CD14-positive monocyte (primary cell): ENCODE measurements at regions not wholly inside any gene's neighbourhood (a gene's known extent, or its start where the extent isn't known, plus 50 kb on each side); places are given as distances from the start of the nearest gene placed in this dataset.
"Not testable (repeated sequence)": the region's sequence is repeated elsewhere in the genome, so short reads cannot be mapped to it uniquely, and the experiment has no call there.

Experiments
- DNase-seq, 3 donors: peaks; one replicate each; pipeline ENCODE4 v3.0.0-alpha.2; 2011 to 2022
- H2AFZ ChIP-seq: 2 replicates; pipeline ENCODE4 v1.6.0; 2012; ENCODE audit warnings: mild to moderate bottlenecking, low read depth, low read length, inconsistent platforms; ENCODE audit not compliant: insufficient read depth, poor library complexity, severe bottlenecking
- H3K27ac ChIP-seq, 2 donors: 1 replicate in 1 of 2; 2 replicates in 1 of 2; pipeline ENCODE4 v1.5.1; 2012 to 2013; ENCODE audit warnings: low read length in 2 of 2, control low read depth in 1 of 2, inconsistent platforms in 1 of 2, low read depth in 1 of 2, mild to moderate bottlenecking in 1 of 2
- H3K27me3 ChIP-seq, 2 donors: one replicate each; pipeline versions ENCODE4 v1.6.0 to v1.6.1; 2011 to 2013; ENCODE audit warnings: low read length in 2 of 2; ENCODE audit not compliant: control insufficient read depth in 2 of 2, insufficient read depth in 2 of 2
- H3K36me3 ChIP-seq, 2 donors: replicated peaks in 1 of 2; 1 replicate in 1 of 2; 2 replicates in 1 of 2; pipeline versions ENCODE4 v1.5.1 to v1.6.1; 2012 to 2013; ENCODE audit warnings: low read length in 2 of 2, control low read depth in 1 of 2, inconsistent platforms in 1 of 2, mild to moderate bottlenecking in 1 of 2; ENCODE audit not compliant: insufficient read depth in 2 of 2, control insufficient read depth in 1 of 2
- H3K4me1 ChIP-seq, 2 donors: 1 replicate in 1 of 2; 2 replicates in 1 of 2; pipeline versions ENCODE4 v1.5.1 to v1.6.1; 2012 to 2013; ENCODE audit warnings: low read length in 2 of 2, control low read depth in 1 of 2, inconsistent platforms in 1 of 2, mild to moderate bottlenecking in 1 of 2, moderate library complexity in 1 of 2; ENCODE audit not compliant: insufficient read depth in 2 of 2, control insufficient read depth in 1 of 2
- H3K4me2 ChIP-seq: replicated peaks from 2 replicates; pipeline ENCODE3; 2012; ENCODE audit warnings: low read length, moderate library complexity, mild to moderate bottlenecking; ENCODE audit not compliant: poor library complexity, severe bottlenecking; ENCODE audit errors: extremely low read depth
- H3K4me3 ChIP-seq, 3 experiments: fragments of 200-600 bp in 1 of 3; sonication (generic) in 1 of 3; replicated peaks in 1 of 3; 1 replicate in 2 of 3; 2 replicates in 1 of 3; pipeline ENCODE4 v1.5.1; 2011 to 2013; ENCODE audit warnings: low read length in 3 of 3, mild to moderate bottlenecking in 3 of 3, control low read depth in 2 of 3, low read depth in 2 of 3, inconsistent platforms in 1 of 3, moderate library complexity in 1 of 3
- H3K79me2 ChIP-seq: 2 replicates; pipeline ENCODE4 v1.6.0; 2012; ENCODE audit warnings: mild to moderate bottlenecking, control low read depth, inconsistent platforms, low read length, moderate library complexity; ENCODE audit not compliant: insufficient read depth
- H3K9ac ChIP-seq: 2 replicates; pipeline ENCODE4 v1.6.0; 2017; ENCODE audit warnings: low read length, mild to moderate bottlenecking; ENCODE audit not compliant: insufficient read depth, poor library complexity, severe bottlenecking
- H3K9me3 ChIP-seq, 2 donors: replicated peaks in 1 of 2; 1 replicate in 1 of 2; 2 replicates in 1 of 2; pipeline versions ENCODE4 v1.5.1 to v1.6.1; 2012 to 2013; ENCODE audit warnings: low read length in 2 of 2, control low read depth in 1 of 2; ENCODE audit not compliant: control insufficient read depth in 1 of 2, insufficient read depth in 1 of 2
- H4K20me1 ChIP-seq: 2 replicates; pipeline ENCODE4 v1.6.0; 2012; ENCODE audit warnings: mild to moderate bottlenecking, low read length, control low read depth, moderate library complexity; ENCODE audit not compliant: insufficient read depth
- H3K27ac Mint-ChIP-seq, 7 donors: one replicate each; pipeline ENCODE4 v1.8.0; 2020; ENCODE audit warnings: mild to moderate bottlenecking in 7 of 7, mixed read lengths in 7 of 7, moderate library complexity in 6 of 7, inconsistent platforms in 2 of 7
- H3K27me3 Mint-ChIP-seq, 3 donors: one replicate each; pipeline ENCODE4 v1.8.0; 2021 to 2022; ENCODE audit warnings: low read depth in 3 of 3, mild to moderate bottlenecking in 3 of 3, mixed read lengths in 3 of 3, moderate library complexity in 3 of 3, inconsistent platforms in 1 of 3
- H3K36me3 Mint-ChIP-seq, 2 donors: one replicate each; pipeline ENCODE4 v1.8.0; 2020; ENCODE audit warnings: mixed read lengths in 2 of 2, inconsistent platforms in 1 of 2, mild to moderate bottlenecking in 1 of 2
- H3K4me1 Mint-ChIP-seq: one replicate; pipeline ENCODE4 v1.8.0; 2020; ENCODE audit warnings: mild to moderate bottlenecking, mixed read lengths
- H3K4me3 Mint-ChIP-seq, 2 donors: one replicate each; pipeline ENCODE4 v1.8.0; 2020; ENCODE audit warnings: mild to moderate bottlenecking in 2 of 2, mixed read lengths in 2 of 2, moderate library complexity in 1 of 2
- H3K9me3 Mint-ChIP-seq, 7 donors: one replicate each; pipeline ENCODE4 v1.8.0; 2020 to 2022; ENCODE audit warnings: mixed read lengths in 7 of 7, mild to moderate bottlenecking in 6 of 7, moderate library complexity in 6 of 7, inconsistent platforms in 2 of 7
- CTCF ChIP-seq: fragments of 200-600 bp; IDR thresholded peaks from one replicate; pipeline ENCODE4 v1.8.0; 2022; ENCODE audit warnings: antibody characterized with exemption, mild to moderate bottlenecking
- WGBS: methylation state at CpG from one replicate; pipeline ENCODE4 v1.1.5; 2013; ENCODE audit warnings: missing lambda C conversion rate; ENCODE audit not compliant: insufficient coverage; 5-methylcytosine and 5-hydroxymethylcytosine counted together
- intact Hi-C, 2 donors: fragments of 100-400 bp; cut with micrococcal nuclease; formaldehyde crosslinking; loops; one replicate each; pipeline versions ENCODE4 v1.15.0 to v1.15.1; 2023

DNA sequence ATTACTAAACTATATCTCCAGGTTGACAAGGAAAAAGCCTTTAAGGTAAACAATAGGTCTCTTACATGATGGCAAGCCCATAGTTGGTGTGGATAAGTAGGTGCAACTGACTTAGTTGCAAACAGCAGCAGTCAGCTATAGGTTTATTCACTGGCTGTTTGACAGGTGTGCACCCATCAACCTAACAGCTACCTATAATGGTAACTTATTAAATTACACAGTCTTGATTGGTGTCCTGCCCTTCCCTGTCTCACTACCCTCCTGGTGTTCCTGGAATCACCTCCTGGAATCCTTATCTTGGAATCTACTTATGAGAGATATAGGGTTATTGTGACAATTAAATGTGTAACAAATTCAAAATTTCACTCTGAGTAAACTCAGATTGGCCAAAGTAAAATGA, 467.8 kb upstream of the UBE2E2 start:
- Mint-ChIP-seq H3K36me3 (no peaks in the 10 kb centered on the region), H3K27me3 (peaks cover 0 to 2% (median 1%) of the 10 kb centered on the region in 3 donors), H3K9me3 (peaks cover 0 to 8% (median 2%) of the 10 kb centered on the region in 7 donors), H3K4me1 (peaks cover 16% of the 10 kb centered on the region), H3K27ac (no peak overlapping the region), H3K4me3 (no peak overlapping the region)
- no peak for DNase-seq
- Histone ChIP-seq H3K27me3 (no peaks in the 10 kb centered on the region), H3K27ac (no peak overlapping the region), H4K20me1 (no peaks in the 10 kb centered on the region), H2AFZ (no peak overlapping the region), H3K79me2 (no peaks in the 10 kb centered on the region), H3K9ac (no peak overlapping the region), H3K4me3 (no peak overlapping the region), H3K9me3 (no peaks in the 10 kb centered on the region), H3K4me2 (no peak overlapping the region), H3K4me1 (peaks cover 4 to 17% of the 10 kb centered on the region in 2 donors), H3K36me3 (no peaks in the 10 kb centered on the region)
- intact Hi-C loops, result no loop called here
- no peak for TF ChIP-seq CTCF

- not testable (repeated sequence) for H3K4me3 Mint-ChIP-seq
Measured at GRCh38 chr3:22743386-22743785, 459.7 kb upstream of the UBE2E2 start.

More at GRCh38 chr3:22743386-22743785, 459.7 kb upstream of the UBE2E2 start:
- H3K9me3 Mint-ChIP-seq, result peaks cover 0 to 11% (median 8%) of the 10 kb centered on the region in 7 donors
- H3K4me2 ChIP-seq, H3K27ac ChIP-seq, H3K27me3 ChIP-seq, H3K4me1 Mint-ChIP-seq, H3K4me1 ChIP-seq, H3K27ac Mint-ChIP-seq, H3K36me3 Mint-ChIP-seq, H4K20me1 ChIP-seq, H3K9ac ChIP-seq, H2AFZ ChIP-seq, H3K4me3 ChIP-seq, intact Hi-C loops, H3K9me3 ChIP-seq, H3K79me2 ChIP-seq, H3K36me3 ChIP-seq, H3K27me3 Mint-ChIP-seq, DNase-seq: not testable (repeated sequence)
- 94% methylated on average over 14 of the region's 22 CpGs for WGBS
